Thymus (tissue), 11 donors: ENCODE measurements at regions not wholly inside any gene's neighbourhood (a gene's known extent, or its start where the extent isn't known, plus 50 kb on each side); places are given as distances from the start of the nearest gene placed in this dataset.

ENCODE experiments used
- DNase-seq, 9 donors: peaks; one replicate each; pipeline ENCODE4 v3.0.0-alpha.2; 2013; ENCODE audit warnings: low spot score in 9 of 9, low read depth in 6 of 9, missing footprints in 1 of 9
- H3K27ac ChIP-seq, 2 donors: one replicate each; pipeline ENCODE4 v1.5.1; 2013; ENCODE audit warnings: control low read depth in 1 of 2, low read depth in 1 of 2, low read length in 1 of 2, mild to moderate bottlenecking in 1 of 2, moderate library complexity in 1 of 2
- H3K27me3 ChIP-seq, 2 donors: one replicate each; pipeline ENCODE4 v1.5.1; 2013; ENCODE audit warnings: low read length in 1 of 2; ENCODE audit not compliant: control insufficient read depth in 2 of 2, insufficient read depth in 1 of 2
- H3K36me3 ChIP-seq, 2 donors: one replicate each; pipeline ENCODE4 v1.5.1; 2013; ENCODE audit warnings: low read length in 1 of 2, mild to moderate bottlenecking in 1 of 2, moderate library complexity in 1 of 2; ENCODE audit not compliant: control insufficient read depth in 2 of 2, insufficient read depth in 2 of 2
- H3K4me1 ChIP-seq, 2 donors: one replicate each; pipeline ENCODE4 v1.5.1; 2013; ENCODE audit warnings: low read length in 2 of 2; ENCODE audit not compliant: control insufficient read depth in 2 of 2, insufficient read depth in 2 of 2
- H3K4me3 ChIP-seq, 2 donors: one replicate each; pipeline ENCODE4 v1.5.1; 2013; ENCODE audit warnings: low read length in 2 of 2, control low read depth in 1 of 2, mild to moderate bottlenecking in 1 of 2
- H3K9me3 ChIP-seq, 2 donors: one replicate each; pipeline ENCODE4 v1.5.1; 2013; ENCODE audit warnings: low read length in 1 of 2, mild to moderate bottlenecking in 1 of 2; ENCODE audit not compliant: control insufficient read depth in 2 of 2, insufficient read depth in 1 of 2
- WGBS: extraction: QIAGEN DNeasy Blood & Tissue Kit; methylation state at CpG from one replicate; pipeline ENCODE4 v1.1.7; 2013; 5-methylcytosine and 5-hydroxymethylcytosine counted together
- donor health status: healthy.

- WGBS: 100% methylated on average over 1 of the region's 1 CpG
- peaks cover 0 to 6% of the 10 kb centered on the region in 2 donors for H3K9me3 ChIP-seq
- no peak overlapping the region for H3K27ac ChIP-seq
- H3K4me3 ChIP-seq: no peak overlapping the region
- no peaks in the 10 kb centered on the region for H3K36me3 ChIP-seq
- H3K27me3 ChIP-seq: no peaks in the 10 kb centered on the region
- H3K4me1 ChIP-seq: no peaks in the 10 kb centered on the region
- DNase-seq: no peak
Observed at GRCh38 chr1:93805027-93805610, 73.9 kb downstream of the DNTTIP2 start.

- Histone ChIP-seq H3K4me1 (no peaks in the 10 kb centered on the region), H3K36me3 (no peaks in the 10 kb centered on the region), H3K9me3 (peaks cover 0 to 3% of the 10 kb centered on the region in 2 donors), H3K27ac (no peak overlapping the region), H3K4me3 (no peak overlapping the region), H3K27me3 (no peaks in the 10 kb centered on the region)
- DNase-seq: no peak
- WGBS: 94% methylated on average over 3 of the region's 3 CpGs
Observed at GRCh38 chr1:93804412-93804811, 74.6 kb downstream of the DNTTIP2 start.

- WGBS: 97% methylated on average over 5 of the region's 5 CpGs
- no peaks in the 10 kb centered on the region for H3K36me3 ChIP-seq
- H3K4me3 ChIP-seq: no peak overlapping the region
- H3K9me3 ChIP-seq: no peaks in the 10 kb centered on the region
- H3K4me1 ChIP-seq: no peaks in the 10 kb centered on the region
- DNase-seq: no peak
- H3K27me3 ChIP-seq: no peaks in the 10 kb centered on the region
- no peak overlapping the region for H3K27ac ChIP-seq
Observed at GRCh38 chr1:93801471-93801870, 77.5 kb downstream of the DNTTIP2 start.

GRCh38 chr1:93800856-93801255 lies 78.2 kb downstream of the DNTTIP2 start:
- H3K9me3 ChIP-seq: no peaks in the 10 kb centered on the region
- no peaks in the 10 kb centered on the region for H3K27me3 ChIP-seq
- no peak overlapping the region for H3K4me3 ChIP-seq
- no peaks in the 10 kb centered on the region for H3K4me1 ChIP-seq
- no peaks in the 10 kb centered on the region for H3K36me3 ChIP-seq
- WGBS: 98% methylated on average over 5 of the region's 5 CpGs
- no peak for DNase-seq
- H3K27ac ChIP-seq: no peak overlapping the region

- H3K4me3 ChIP-seq: no peak overlapping the region
- no peak for DNase-seq
- no peaks in the 10 kb centered on the region for H3K9me3 ChIP-seq
- H3K27ac ChIP-seq: no peak overlapping the region
- H3K4me1 ChIP-seq: no peaks in the 10 kb centered on the region
- no peaks in the 10 kb centered on the region for H3K27me3 ChIP-seq
- H3K36me3 ChIP-seq: no peaks in the 10 kb centered on the region
- 88% methylated on average over 1 of the region's 1 CpG for WGBS
Observed at GRCh38 chr1:93798291-93798690, 80.7 kb downstream of the DNTTIP2 start.

- H3K36me3 ChIP-seq: no peaks in the 10 kb centered on the region
- H3K27me3 ChIP-seq: no peaks in the 10 kb centered on the region
- no peak for DNase-seq
- no peak overlapping the region for H3K4me3 ChIP-seq
- H3K4me1 ChIP-seq: no peaks in the 10 kb centered on the region
- no peaks in the 10 kb centered on the region for H3K9me3 ChIP-seq
- no peak overlapping the region for H3K27ac ChIP-seq
- 97% methylated on average over 3 of the region's 3 CpGs for WGBS
Observed at GRCh38 chr1:93784538-93784937, 94.5 kb downstream of the DNTTIP2 start.

GRCh38 chr1:93783876-93784275 lies 95.1 kb downstream of the DNTTIP2 start:
- Histone ChIP-seq H3K9me3 (no peaks in the 10 kb centered on the region), H3K4me3 (no peak overlapping the region), H3K27me3 (no peaks in the 10 kb centered on the region), H3K4me1 (no peaks in the 10 kb centered on the region), H3K36me3 (no peaks in the 10 kb centered on the region), H3K27ac (no peak overlapping the region)
- no peak for DNase-seq
- over 99% methylated on average over 2 of the region's 2 CpGs for WGBS

GRCh38 chr1:93779540-93780165 lies 98.0 kb upstream of the BCAR3 start:
- no peaks in the 10 kb centered on the region for H3K27me3 ChIP-seq
- no peaks in the 10 kb centered on the region for H3K36me3 ChIP-seq
- no peaks in the 10 kb centered on the region for H3K4me1 ChIP-seq
- 93% methylated on average over 4 of the region's 4 CpGs for WGBS
- H3K9me3 ChIP-seq: no peaks in the 10 kb centered on the region
- no peak for DNase-seq
- H3K27ac ChIP-seq: no peak overlapping the region
- H3K4me3 ChIP-seq: no peak overlapping the region

GRCh38 chr1:93778457-93778856 lies 96.8 kb upstream of the BCAR3 start:
- 93% methylated on average over 2 of the region's 2 CpGs for WGBS
- Histone ChIP-seq H3K4me1 (no peaks in the 10 kb centered on the region), H3K9me3 (no peaks in the 10 kb centered on the region), H3K27ac (no peak overlapping the region), H3K27me3 (no peaks in the 10 kb centered on the region), H3K36me3 (no peaks in the 10 kb centered on the region), H3K4me3 (no peak overlapping the region)
- DNase-seq: no peak
